ENCODE measurements at regions not wholly inside any gene's neighbourhood (a gene's known extent, or its start where the extent isn't known, plus 50 kb on each side); places are given as distances from the start of the nearest gene placed in this dataset.

DNA sequence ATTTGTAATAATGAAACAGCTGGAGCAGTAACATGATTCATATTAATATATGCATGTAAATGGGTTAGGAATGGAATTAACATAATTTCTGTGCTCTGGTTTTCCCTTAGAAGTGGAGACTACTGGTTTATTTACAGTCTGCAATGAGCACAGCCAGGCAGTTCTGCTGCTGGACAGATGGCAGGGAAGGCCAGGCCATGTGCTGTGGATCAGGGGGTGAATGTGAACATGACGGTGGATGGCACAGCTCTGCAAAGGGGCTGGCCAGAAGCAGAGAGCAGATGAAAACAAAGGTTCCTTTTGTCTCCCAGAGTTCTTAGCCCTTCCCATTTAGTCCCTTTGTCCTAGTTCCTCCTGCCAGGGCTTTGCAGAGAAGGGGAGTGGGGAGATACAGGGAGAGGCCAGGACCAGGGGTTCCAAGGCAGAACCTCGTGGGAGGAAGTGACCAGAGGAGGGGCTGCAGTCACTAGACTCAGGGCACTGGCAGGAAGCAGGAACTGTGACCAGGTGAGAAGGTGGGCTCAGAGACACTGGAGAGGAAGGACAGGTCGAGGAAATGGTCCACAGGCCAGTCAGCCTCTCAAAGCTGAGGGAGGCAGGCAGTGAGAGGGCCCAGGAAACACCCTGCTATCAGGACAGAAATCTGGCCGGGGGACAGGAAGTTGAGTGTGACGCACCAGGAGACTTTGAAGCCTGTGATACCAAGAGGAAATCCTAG lies 112.9 kb upstream of the ATP8B1 start:
- DNase-seq, result no peak

DNA sequence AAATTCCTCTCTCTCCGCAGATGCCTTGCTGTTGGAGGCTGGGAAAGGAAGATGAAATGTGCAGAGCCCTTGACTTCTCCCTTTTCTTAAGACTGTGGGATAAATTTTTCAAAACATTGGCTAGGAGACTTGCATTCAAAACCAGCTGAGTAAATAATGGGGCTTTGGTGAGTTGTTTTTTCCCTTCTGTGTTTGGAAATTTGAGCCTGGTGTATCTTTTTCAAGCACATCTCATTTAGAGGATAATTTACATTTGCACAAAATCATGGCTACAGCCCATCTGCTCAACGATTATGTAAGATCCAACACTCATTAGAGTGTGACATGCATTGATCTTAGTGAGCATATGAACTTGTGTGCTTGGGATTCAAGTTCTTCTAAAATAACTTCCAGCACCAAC lies 112.1 kb upstream of the ATP8B1 start:
- peak; percentile 82 for DNase-seq

- DNase-seq, result no peak
These were observed 110.6 kb upstream of the ATP8B1 start for GRCh38 chr18:57913686-57914085.

- DNase-seq, result no peak
These were observed 107.7 kb upstream of the ATP8B1 start for GRCh38 chr18:57910817-57911216.

DNA sequence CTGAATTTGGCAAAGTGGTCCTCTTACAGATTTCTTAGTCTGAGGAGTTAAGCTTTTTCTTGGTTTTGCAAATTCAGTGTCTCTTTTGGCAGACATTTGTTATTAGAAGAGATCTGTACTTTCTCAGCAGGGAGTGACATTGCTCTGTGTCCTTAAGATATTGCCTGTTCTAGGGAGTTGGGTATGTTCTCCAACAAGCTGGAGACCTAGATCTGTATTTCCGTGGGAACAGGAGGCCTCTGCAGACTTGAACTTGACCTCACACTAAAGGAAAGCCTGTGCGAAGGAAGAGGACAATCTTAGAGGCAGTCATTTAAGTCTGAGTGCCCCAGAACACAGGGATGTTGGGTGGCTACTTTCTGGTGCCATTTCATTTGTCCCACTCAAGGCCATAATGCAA lies 107.0 kb upstream of the ATP8B1 start:
- DNase-seq, result no peak

DNA sequence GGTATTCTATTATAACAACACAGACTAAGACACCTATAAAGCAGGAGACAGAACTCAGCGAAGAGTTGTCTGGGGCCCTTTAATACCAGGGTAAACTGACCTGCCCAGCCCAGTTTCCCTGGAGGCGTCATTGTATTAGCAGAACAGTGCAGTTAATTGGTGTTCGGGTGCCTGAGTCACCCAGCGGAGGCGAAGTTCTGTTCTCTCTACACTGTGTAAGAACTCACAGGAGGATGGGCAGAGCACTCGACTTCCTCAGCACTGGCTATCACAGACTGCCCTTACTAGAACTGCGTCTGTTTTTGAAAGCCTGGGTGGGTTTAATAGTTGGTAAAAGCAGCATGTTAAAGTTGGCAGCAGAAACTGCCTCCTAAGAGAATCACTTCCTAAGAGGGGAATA lies 106.5 kb upstream of the ATP8B1 start:
- no peak for DNase-seq

DNA sequence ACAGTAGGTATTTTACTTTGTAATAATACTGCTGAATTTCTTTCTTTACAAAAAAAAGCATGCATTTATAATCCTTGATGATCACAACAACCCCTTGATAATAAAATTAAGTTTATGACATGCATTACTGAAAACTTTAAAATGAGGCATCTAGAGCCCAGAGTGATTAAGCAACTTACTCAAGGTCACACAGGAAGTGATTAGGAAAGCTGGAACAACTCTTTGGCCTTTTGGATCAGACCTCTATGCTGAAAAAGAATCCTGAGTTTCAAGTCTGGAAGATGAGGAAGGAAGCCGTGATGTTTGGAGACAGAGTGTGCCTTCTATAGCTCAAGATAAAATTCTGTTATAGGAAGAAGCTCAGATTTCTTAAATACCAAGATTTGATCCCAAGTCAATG lies 105.0 kb upstream of the ATP8B1 start:
- no peak for DNase-seq

- DNase-seq, result no peak
These were observed 104.4 kb upstream of the ATP8B1 start for GRCh38 chr18:57907550-57907949.

GRCh38 chr18:57906852-57907251 lies 103.7 kb upstream of the ATP8B1 start:
- no peak for DNase-seq

DNA sequence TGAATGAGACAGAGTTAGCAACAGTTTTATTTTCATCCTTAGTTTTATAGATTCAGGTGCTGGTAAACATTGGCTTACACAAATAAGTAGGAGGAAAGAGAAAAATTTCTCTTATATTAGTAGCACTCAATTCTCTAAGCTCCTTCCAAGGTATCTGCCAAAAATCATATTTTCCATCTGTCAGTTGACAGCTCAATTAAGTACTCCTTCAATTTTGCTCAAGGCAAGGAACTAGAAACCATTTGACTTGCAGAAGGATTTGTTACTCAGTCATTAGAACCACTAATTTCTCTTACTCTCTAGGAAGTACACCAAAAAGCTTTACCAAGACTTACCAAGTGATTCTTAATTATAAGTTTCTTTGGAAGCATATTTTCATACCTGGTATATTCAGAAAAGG lies 101.4 kb upstream of the ATP8B1 start:
- no peak for DNase-seq

DNA sequence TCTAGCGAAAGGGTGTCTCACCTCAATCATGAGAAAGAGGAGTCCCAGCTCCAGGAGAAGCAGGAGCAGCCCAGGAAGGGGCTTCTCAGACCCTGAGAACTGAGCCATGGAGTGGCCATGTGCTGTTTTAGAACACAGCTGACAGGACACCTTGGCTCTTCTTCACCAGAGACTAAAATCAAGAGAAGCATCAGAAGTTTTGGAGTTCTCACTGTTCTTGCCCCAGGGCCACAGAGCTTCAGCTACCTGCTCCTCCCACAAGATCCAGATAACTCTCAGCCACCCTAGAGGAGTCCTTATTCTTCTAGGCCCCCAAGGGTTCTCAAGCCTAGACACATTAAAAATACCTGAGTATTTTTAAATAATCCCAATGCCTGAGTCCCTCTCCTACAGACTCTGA lies 99.6 kb upstream of the ATP8B1 start:
- DNase-seq, result no peak

DNA sequence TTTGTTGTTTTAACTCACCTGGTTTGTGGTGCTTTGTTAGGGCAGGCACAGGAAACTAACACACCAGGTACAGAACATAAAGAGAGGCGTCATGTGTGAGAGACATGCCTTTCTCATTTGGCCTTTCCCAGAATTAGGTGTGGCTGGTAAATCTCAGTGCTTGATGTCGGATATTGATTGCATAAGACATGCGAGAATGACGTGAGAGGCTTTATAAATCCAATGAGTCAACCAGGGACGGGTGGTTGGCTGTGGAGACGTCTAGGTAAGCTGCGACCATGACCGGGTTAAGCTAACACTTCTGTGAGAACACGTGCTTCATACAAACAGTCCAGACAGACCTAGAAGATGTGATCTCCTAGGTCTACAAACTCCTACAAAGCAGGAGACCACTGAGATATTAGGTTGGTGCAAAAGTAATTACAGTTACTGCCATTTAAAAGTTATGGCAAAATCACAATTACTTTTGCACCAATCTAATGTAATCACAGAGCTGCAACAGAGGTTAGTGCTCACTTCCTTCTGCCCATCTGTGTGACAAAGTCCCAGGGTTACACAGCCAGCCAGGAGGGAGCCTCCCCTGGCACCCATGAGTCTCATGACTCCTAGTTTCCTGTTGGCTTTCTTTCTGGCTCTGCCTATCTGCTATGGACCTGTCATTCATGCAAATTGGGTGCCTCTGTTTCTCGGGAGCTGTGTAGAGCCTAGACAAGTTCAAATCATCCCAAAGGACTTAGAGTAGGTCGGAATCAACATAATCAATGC lies 98.9 kb upstream of the ATP8B1 start:
- DNase-seq, result no peak

DNA sequence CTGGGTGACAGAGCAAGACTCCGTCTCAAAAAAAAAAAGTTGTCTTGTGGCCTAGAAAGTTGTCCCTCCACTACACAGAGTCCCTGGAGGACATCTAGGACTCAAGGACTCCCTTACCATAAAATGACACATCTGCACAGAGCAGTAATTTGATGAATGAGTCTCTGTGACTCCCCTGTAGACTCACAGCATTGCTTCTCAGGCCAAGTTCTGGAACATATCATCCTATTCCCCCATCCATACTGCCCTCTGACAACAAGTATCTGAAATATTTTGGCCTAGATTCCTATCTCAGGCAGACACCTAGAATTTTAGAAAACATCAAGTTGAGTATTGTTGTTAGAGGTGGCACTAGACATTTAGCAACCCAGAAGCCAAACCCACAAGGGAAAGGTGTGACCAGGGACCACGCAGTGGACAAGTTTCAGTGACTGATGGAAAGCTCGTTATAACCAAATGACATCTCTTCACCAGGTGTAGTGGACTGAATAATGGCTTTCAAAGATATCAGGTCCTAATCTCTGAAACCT lies 97.9 kb upstream of the ATP8B1 start:
- DNase-seq, result no peak

DNA sequence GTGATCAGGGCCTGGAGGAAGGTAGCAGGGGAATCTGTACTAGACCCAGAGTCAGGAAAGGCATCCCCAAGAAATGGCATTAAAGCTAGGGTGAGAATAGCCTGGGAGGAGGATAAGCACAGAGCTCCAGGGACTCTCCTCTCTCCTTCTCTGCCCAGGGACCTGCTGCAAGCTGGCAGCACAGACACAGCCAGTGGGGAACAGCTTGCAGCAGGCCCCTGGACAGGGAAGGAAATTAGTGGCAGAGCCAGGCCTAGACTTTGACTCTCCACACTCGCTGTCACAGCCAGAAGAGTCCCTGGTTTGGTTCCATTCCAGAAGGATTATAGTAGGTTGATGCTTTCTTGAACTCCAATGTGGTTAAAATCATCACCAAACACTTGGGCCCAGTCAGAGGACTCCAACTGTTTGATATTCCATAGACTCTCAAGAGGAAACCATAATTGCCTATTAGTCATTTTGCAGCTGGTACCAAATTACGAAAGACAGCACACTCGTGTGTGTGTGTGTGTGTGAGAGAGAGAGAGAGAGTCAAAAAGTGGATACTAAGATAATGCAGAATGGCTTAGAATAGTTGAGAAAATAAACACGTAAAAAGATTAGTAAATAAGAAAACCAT lies 95.5 kb upstream of the ATP8B1 start:
- DNase-seq, result peak; percentile 66

GRCh38 chr18:57895182-57895581 lies 92.1 kb upstream of the ATP8B1 start:
- no peak for DNase-seq

DNA sequence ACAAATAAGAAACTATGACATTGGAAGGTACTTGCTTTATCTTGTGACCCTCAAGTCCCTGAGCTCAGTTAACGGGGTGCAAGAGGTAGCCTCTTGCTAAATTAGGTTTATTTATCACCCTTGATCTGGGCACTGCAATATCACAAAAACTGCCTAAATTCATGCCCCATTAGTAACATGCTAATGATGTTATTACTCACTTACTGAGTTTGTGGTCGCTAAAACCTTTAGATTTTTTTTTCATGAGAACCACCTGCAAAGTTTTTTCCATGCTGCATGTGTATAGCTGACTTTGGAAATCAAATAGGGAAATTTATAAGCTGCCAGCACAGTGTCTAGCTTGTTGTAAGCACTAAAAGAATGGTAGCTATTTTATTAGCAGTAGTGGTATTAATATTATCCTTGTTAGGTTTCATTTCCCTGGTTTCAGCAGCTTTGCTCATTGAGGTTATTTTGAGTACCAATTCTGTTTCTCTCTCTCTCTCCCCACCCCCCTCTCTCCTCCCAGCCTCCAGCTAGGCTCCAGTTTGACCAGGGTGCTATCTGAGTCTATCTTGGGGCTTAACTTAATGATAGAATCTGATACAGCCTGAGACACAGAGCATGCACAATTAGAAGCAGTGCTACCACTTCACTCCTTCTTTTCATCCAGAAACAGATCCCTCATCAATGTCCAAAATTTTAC lies 88.7 kb upstream of the ATP8B1 start:
- no peak for DNase-seq

- no peak for DNase-seq
These were observed 87.2 kb upstream of the ATP8B1 start for GRCh38 chr18:57890266-57890665.

DNA sequence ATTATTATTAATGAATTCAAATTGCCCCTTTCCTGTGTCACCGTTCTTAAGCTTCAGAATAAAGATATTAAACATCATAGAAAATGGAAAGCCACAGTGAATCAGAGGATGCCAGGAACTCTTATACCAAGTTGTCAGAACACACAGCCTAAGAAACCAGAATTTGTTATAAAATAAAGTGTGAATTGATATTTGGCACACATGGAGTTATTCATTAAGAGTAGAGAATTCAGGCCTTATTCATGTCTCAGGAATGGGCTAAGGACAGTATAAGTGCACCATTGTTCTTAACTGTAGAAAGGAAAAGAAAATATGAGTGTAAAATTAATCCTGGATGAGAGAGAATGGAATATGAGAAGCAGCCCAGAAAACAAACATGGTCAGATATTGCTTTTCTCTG lies 86.7 kb upstream of the ATP8B1 start:
- no peak for DNase-seq

DNA sequence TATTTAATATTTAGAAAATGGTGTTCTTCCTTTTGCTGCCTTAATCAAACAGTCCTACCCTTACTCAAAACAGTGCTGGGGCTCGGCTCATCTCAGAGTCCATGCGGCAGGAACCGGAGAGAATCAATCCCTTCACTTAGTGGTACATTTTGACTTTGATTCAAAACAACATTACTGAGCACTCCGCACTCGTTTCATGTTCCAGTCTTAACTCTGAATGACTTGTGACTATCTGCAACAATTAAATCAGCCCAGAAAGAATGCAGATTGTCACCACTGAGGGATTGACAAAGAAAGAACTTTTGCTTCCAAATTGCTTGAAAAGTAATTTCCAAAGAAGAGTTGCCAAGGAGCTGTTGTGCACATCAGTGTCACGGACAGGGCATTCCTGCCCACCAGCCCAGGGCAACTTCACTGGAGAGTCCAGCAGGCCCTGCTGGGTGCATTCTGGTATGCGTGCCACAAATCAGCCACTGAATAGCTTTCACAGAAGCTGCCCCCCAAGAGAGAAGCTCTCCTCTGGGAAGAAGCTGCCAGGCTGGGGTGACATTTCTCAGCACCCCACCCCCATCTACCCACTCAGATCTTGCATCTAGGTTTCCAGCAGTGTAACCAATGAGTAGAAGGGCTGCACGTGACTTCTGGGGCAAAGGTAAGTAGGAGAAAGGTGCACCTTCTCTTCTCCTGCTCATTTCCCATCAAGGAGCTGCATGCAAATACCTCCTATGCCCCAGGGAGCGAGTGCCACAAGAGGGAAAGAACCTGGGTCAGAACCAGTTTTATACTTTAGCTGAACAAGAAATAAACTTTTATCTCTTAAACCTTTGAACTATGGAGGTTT lies 84.6 kb upstream of the ATP8B1 start:
- DNase-seq, result no peak

GRCh38 chr18:57885931-57886330 lies 82.8 kb upstream of the ATP8B1 start:
- no peak for DNase-seq

GRCh38 chr18:57882465-57882864 lies 79.3 kb upstream of the ATP8B1 start:
- DNase-seq, result no peak

- no peak for DNase-seq
These were observed 78.8 kb upstream of the ATP8B1 start for GRCh38 chr18:57881818-57882413.

Data from NCI-H1436 treated with DMSO at 0.1 percent for 48 hours (cell line).